HFFc6 (cell line): ENCODE measurements at regions not wholly inside any gene's neighbourhood (a gene's known extent, or its start where the extent isn't known, plus 50 kb on each side); places are given as distances from the start of the nearest gene placed in this dataset.

Experiments used
- DNase-seq: peaks from one replicate; pipeline ENCODE4 v3.0.0-alpha.2; 2018
- H3K27ac Mint-ChIP-seq: 2 replicates; pipeline ENCODE4 v1.8.0; 2020; ENCODE audit warnings: mild to moderate bottlenecking, mixed read lengths
- H3K27me3 Mint-ChIP-seq: 2 replicates; pipeline ENCODE4 v1.8.0; 2021; ENCODE audit warnings: mild to moderate bottlenecking, moderate library complexity, mixed read lengths; ENCODE audit not compliant: insufficient read depth
- H3K36me3 Mint-ChIP-seq: 2 replicates; pipeline ENCODE4 v1.8.0; 2021; ENCODE audit warnings: low read depth, mixed read lengths
- H3K4me1 Mint-ChIP-seq: 2 replicates; pipeline ENCODE4 v1.8.0; 2020; ENCODE audit warnings: low read depth, mixed read lengths
- H3K4me3 Mint-ChIP-seq: 2 replicates; pipeline ENCODE4 v1.8.0; 2020; ENCODE audit warnings: mild to moderate bottlenecking, moderate library complexity, mixed read lengths
- H3K9me3 Mint-ChIP-seq: 2 replicates; pipeline ENCODE4 v1.8.0; 2020; ENCODE audit warnings: mild to moderate bottlenecking, mixed read lengths
- TF ChIP-seq, protein P1 (sequence below): fragments of 200-600 bp; sonication (generic); IDR thresholded peaks from 2 replicates; pipeline ENCODE4 v1.5.0; 2021; ENCODE audit warnings: antibody characterized with exemption, mild to moderate bottlenecking

- Mint-ChIP-seq H3K9me3 (peaks cover 44% of the 10 kb centered on the region), H3K4me3 (no peak overlapping the region), H3K27me3 (no peaks in the 10 kb centered on the region), H3K4me1 (no peaks in the 10 kb centered on the region), H3K27ac (no peak overlapping the region), H3K36me3 (no peaks in the 10 kb centered on the region)
- TF ChIP-seq, protein P1, sequence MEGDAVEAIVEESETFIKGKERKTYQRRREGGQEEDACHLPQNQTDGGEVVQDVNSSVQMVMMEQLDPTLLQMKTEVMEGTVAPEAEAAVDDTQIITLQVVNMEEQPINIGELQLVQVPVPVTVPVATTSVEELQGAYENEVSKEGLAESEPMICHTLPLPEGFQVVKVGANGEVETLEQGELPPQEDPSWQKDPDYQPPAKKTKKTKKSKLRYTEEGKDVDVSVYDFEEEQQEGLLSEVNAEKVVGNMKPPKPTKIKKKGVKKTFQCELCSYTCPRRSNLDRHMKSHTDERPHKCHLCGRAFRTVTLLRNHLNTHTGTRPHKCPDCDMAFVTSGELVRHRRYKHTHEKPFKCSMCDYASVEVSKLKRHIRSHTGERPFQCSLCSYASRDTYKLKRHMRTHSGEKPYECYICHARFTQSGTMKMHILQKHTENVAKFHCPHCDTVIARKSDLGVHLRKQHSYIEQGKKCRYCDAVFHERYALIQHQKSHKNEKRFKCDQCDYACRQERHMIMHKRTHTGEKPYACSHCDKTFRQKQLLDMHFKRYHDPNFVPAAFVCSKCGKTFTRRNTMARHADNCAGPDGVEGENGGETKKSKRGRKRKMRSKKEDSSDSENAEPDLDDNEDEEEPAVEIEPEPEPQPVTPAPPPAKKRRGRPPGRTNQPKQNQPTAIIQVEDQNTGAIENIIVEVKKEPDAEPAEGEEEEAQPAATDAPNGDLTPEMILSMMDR: no peak
- no peak for DNase-seq
Measured at GRCh38 chr12:73361864-73362230, 1089.7 kb downstream of the TRHDE start.

GRCh38 chr12:73362666-73363065, 1090.5 kb downstream of the TRHDE start:
- H3K27me3 Mint-ChIP-seq: no peaks in the 10 kb centered on the region
- no peaks in the 10 kb centered on the region for H3K4me1 Mint-ChIP-seq

GRCh38 chr12:73372856-73373255, 1100.7 kb downstream of the TRHDE start:
- Mint-ChIP-seq H3K4me3 (no peak overlapping the region), H3K27ac (no peak overlapping the region), H3K4me1 (no peaks in the 10 kb centered on the region), H3K9me3 (peaks cover 16% of the 10 kb centered on the region; the same call in 1 of the 2 replicates), H3K27me3 (no peaks in the 10 kb centered on the region), H3K36me3 (no peaks in the 10 kb centered on the region)
- DNase-seq: no peak
- TF ChIP-seq, protein P1: no peak

More at GRCh38 chr12:73362666-73363065, 1090.5 kb downstream of the TRHDE start:
- H3K36me3 Mint-ChIP-seq: no peaks in the 10 kb centered on the region
- H3K27ac Mint-ChIP-seq: no peak overlapping the region
- H3K4me3 Mint-ChIP-seq: no peak overlapping the region
- peaks cover 50% of the 10 kb centered on the region for H3K9me3 Mint-ChIP-seq
- DNase-seq: no peak
- TF ChIP-seq, protein P1: no peak

GRCh38 chr12:73374360-73374759, 1102.2 kb downstream of the TRHDE start:
- TF ChIP-seq, protein P1: no peak
- no peaks in the 10 kb centered on the region for H3K27me3 Mint-ChIP-seq

GRCh38 chr12:73383584-73384222, 1111.5 kb downstream of the TRHDE start:
- Mint-ChIP-seq H3K27ac (no peak overlapping the region), H3K36me3 (no peaks in the 10 kb centered on the region), H3K27me3 (no peaks in the 10 kb centered on the region), H3K4me1 (no peaks in the 10 kb centered on the region), H3K4me3 (no peak overlapping the region), H3K9me3 (peaks cover 37% of the 10 kb centered on the region)
- no peak for DNase-seq
- TF ChIP-seq, protein P1: no peak

More at GRCh38 chr12:73374360-73374759, 1102.2 kb downstream of the TRHDE start:
- H3K27ac Mint-ChIP-seq: no peak overlapping the region
- peaks cover 27% of the 10 kb centered on the region for H3K9me3 Mint-ChIP-seq
- H3K36me3 Mint-ChIP-seq: no peaks in the 10 kb centered on the region
- no peaks in the 10 kb centered on the region for H3K4me1 Mint-ChIP-seq
- DNase-seq: no peak
- H3K4me3 Mint-ChIP-seq: no peak overlapping the region
